Activated effector memory CD4-positive, alpha-beta T cell treated with anti-CD3 and anti-CD28 coated beads, Interleukin-2, amount 50 U/mL, for 16 hours (primary cell): ENCODE measurements at regions not wholly inside any gene's neighbourhood (a gene's known extent, or its start where the extent isn't known, plus 50 kb on each side); places are given as distances from the start of the nearest gene placed in this dataset.

Experiments
- DNase-seq: peaks from one replicate; pipeline ENCODE4 v3.0.0-alpha.2; 2020

- no peak for DNase-seq
These were observed 196.3 kb upstream of the CADM1 start for GRCh38 chr11:115700496-115700895.

- no peak for DNase-seq
These were observed 195.5 kb upstream of the CADM1 start for GRCh38 chr11:115699733-115700132.

- no peak for DNase-seq
These were observed 195.1 kb upstream of the CADM1 start for GRCh38 chr11:115699326-115699725.

GRCh38 chr11:115698243-115698642 lies 194.0 kb upstream of the CADM1 start:
- DNase-seq: no peak

- no peak for DNase-seq
These were observed 192.3 kb upstream of the CADM1 start for GRCh38 chr11:115696563-115696962.

GRCh38 chr11:115695677-115696364 lies 191.6 kb upstream of the CADM1 start:
- DNase-seq: no peak

GRCh38 chr11:115693002-115693401 lies 188.8 kb upstream of the CADM1 start:
- no peak for DNase-seq

- DNase-seq: no peak
These were observed 186.8 kb upstream of the CADM1 start for GRCh38 chr11:115691030-115691429.

- no peak for DNase-seq
These were observed 183.7 kb upstream of the CADM1 start for GRCh38 chr11:115687934-115688333.

- DNase-seq: no peak
These were observed 180.5 kb upstream of the CADM1 start for GRCh38 chr11:115684699-115685098.

GRCh38 chr11:115684135-115684534 lies 179.9 kb upstream of the CADM1 start:
- DNase-seq: no peak

GRCh38 chr11:115682888-115683287 lies 178.7 kb upstream of the CADM1 start:
- DNase-seq: no peak

- DNase-seq: no peak
These were observed 177.9 kb upstream of the CADM1 start for GRCh38 chr11:115682101-115682500.

- no peak for DNase-seq
These were observed 175.7 kb upstream of the CADM1 start for GRCh38 chr11:115679945-115680344.

- no peak for DNase-seq
These were observed 174.7 kb upstream of the CADM1 start for GRCh38 chr11:115678942-115679341.

GRCh38 chr11:115677190-115677589 lies 173.0 kb upstream of the CADM1 start:
- DNase-seq: no peak

- no peak for DNase-seq
These were observed 172.6 kb upstream of the CADM1 start for GRCh38 chr11:115676768-115677167.

GRCh38 chr11:115676206-115676605 lies 172.0 kb upstream of the CADM1 start:
- no peak for DNase-seq

GRCh38 chr11:115674937-115675544 lies 170.8 kb upstream of the CADM1 start:
- DNase-seq: no peak

- no peak for DNase-seq
These were observed 170.1 kb upstream of the CADM1 start for GRCh38 chr11:115674176-115674936.

- no peak for DNase-seq
These were observed 169.5 kb upstream of the CADM1 start for GRCh38 chr11:115673720-115674119.

GRCh38 chr11:115672999-115673411 lies 168.8 kb upstream of the CADM1 start:
- DNase-seq: no peak

- DNase-seq: no peak
These were observed 168.2 kb upstream of the CADM1 start for GRCh38 chr11:115672412-115672811.

GRCh38 chr11:115670538-115671205 lies 166.5 kb upstream of the CADM1 start:
- DNase-seq: no peak
